ENCODE measurements at regions not wholly inside any gene's neighbourhood (a gene's known extent, or its start where the extent isn't known, plus 50 kb on each side); places are given as distances from the start of the nearest gene placed in this dataset.

DNA sequence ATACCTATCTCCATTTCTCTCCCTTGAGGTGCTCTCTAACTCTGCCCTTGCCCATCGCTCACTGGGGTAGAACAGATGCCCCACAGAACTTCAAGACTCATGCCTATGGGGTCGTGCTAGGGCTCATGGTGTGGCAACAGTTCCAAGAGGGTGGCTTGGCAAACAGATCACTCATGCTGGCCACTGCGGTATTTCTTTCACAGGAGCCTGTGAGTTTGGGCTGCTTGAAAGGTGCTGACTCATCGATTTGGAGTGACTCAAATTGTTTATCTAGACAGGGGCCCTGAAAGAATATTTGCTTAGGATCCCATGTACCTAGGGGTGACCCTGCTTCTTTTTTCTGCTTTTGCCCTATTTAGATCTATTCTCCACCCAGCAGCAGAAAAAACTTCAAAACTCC is 69.9 kb downstream of the IRX5 start:
- Histone ChIP-seq H3K27ac (ENCODE audit: low read length) (no peak overlapping the region), H3K4me1 (ENCODE audit: insufficient read depth, low read length) (no peaks in the 10 kb centered on the region), H3F3A (ENCODE audit: low read length, unreplicated experiment) (no peaks in the 10 kb centered on the region), H4K20me1 (ENCODE audit: low read length) (no peaks in the 10 kb centered on the region), H3K4me3 (ENCODE audit: low read length) (no peak overlapping the region), H3K36me3 (ENCODE audit: low read depth, low read length) (no peaks in the 10 kb centered on the region), H3K9ac (ENCODE audit: low read length) (no peak overlapping the region), H3K9me3 (ENCODE audit: low read length) (no peaks in the 10 kb centered on the region), H3K9me2 (replicated peaks; ENCODE audit: low read length) (no peaks in the 10 kb centered on the region), H3K27me3 (ENCODE audit: low read length) (no peaks in the 10 kb centered on the region), H3K79me2 (ENCODE audit: low read length) (no peaks in the 10 kb centered on the region), H3K4me2 (ENCODE audit: low read length) (no peak overlapping the region), H2AFZ (ENCODE audit: low read length) (no peak overlapping the region)
- ATAC-seq (no peak), DNase-seq (no peak)
- intact Hi-C loops (cut with micrococcal nuclease) = no loop called here
- CTCF ChIA-PET = no interaction called here
- POLR2A ChIA-PET (ENCODE audit: unreplicated experiment) = no interaction called here
- BruUV-seq (replicated peaks) = no TSS peak
- TF ChIP-seq EZH2 (IDR thresholded peaks at IDR 0.05; ENCODE audit: low read length, unreplicated experiment) (no peak), EZH2phosphoT487 (IDR thresholded peaks at IDR 0.05; ENCODE audit: borderline replicate concordance, low read length) (no peak)
- TF ChIP-seq, protein P1, sequence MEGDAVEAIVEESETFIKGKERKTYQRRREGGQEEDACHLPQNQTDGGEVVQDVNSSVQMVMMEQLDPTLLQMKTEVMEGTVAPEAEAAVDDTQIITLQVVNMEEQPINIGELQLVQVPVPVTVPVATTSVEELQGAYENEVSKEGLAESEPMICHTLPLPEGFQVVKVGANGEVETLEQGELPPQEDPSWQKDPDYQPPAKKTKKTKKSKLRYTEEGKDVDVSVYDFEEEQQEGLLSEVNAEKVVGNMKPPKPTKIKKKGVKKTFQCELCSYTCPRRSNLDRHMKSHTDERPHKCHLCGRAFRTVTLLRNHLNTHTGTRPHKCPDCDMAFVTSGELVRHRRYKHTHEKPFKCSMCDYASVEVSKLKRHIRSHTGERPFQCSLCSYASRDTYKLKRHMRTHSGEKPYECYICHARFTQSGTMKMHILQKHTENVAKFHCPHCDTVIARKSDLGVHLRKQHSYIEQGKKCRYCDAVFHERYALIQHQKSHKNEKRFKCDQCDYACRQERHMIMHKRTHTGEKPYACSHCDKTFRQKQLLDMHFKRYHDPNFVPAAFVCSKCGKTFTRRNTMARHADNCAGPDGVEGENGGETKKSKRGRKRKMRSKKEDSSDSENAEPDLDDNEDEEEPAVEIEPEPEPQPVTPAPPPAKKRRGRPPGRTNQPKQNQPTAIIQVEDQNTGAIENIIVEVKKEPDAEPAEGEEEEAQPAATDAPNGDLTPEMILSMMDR (conservative IDR thresholded peaks at IDR 0.05; ENCODE audit: low read depth, low read length) = no peak

DNA sequence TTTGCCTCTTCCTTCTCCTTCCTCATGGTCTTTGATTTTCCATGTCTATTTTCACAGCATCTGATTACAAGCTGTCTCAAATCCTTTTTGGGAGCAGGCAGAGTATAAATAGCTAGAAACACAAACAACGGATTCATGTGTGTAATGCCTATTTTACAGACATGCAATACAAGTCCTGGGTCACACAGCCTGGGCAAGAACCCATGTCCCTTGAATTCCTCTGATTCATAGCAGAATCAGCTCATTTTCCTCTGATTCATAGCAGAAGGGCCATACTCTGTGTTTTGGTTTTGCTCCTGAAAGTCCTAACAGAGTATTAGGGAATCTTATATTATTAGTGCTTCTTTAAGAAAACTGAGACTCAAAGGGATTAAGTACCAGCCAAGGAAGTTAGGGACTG is 71.3 kb downstream of the IRX5 start:
- Histone ChIP-seq H3K9me2 (replicated peaks; ENCODE audit: low read length) (no peaks in the 10 kb centered on the region), H2AFZ (ENCODE audit: low read length) (no peak overlapping the region), H3K79me2 (ENCODE audit: low read length) (no peaks in the 10 kb centered on the region), H3K9ac (ENCODE audit: low read length) (no peak overlapping the region), H4K20me1 (ENCODE audit: low read length) (no peaks in the 10 kb centered on the region), H3K9me3 (ENCODE audit: low read length) (no peaks in the 10 kb centered on the region), H3K4me1 (ENCODE audit: insufficient read depth, low read length) (no peaks in the 10 kb centered on the region), H3K27me3 (ENCODE audit: low read length) (no peaks in the 10 kb centered on the region), H3F3A (ENCODE audit: low read length, unreplicated experiment) (no peaks in the 10 kb centered on the region), H3K4me3 (ENCODE audit: low read length) (no peak overlapping the region), H3K27ac (ENCODE audit: low read length) (no peak overlapping the region), H3K36me3 (ENCODE audit: low read depth, low read length) (no peaks in the 10 kb centered on the region), H3K4me2 (ENCODE audit: low read length) (no peak overlapping the region)
- ChIA-PET CTCF (no interaction called here), POLR2A (ENCODE audit: unreplicated experiment) (no interaction called here)
- no peak for DNase-seq
- TF ChIP-seq EZH2 (IDR thresholded peaks at IDR 0.05; ENCODE audit: low read length, unreplicated experiment) (no peak), EZH2phosphoT487 (IDR thresholded peaks at IDR 0.05; ENCODE audit: borderline replicate concordance, low read length) (no peak)
- TF ChIP-seq, protein P1 (conservative IDR thresholded peaks at IDR 0.05; ENCODE audit: low read depth, low read length) = no peak
- BruUV-seq (replicated peaks) = no TSS peak
- ATAC-seq = no peak
- intact Hi-C loops (cut with micrococcal nuclease) = no loop called here

DNA sequence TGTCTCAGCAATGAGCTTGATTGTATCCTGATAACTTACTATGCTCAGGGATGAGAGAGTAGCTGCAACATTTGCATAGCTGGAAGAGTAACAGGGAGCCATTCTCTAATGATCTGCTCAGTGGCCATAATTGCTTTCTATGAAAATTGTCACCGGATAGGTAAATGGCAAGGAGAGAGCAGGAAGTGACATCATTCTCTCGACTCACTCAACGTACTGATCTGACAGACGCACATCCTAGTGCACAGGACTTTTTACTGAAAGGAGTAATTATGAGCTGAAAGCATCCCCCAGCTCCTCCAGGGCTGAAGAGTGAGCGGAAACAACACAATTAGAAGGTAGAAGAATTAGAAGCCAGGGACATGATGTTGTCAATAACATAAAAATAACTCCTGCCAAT is 71.8 kb downstream of the IRX5 start:
- Histone ChIP-seq H2AFZ (ENCODE audit: low read length) (no peak overlapping the region), H3F3A (ENCODE audit: low read length, unreplicated experiment) (no peaks in the 10 kb centered on the region), H3K4me2 (ENCODE audit: low read length) (no peak overlapping the region), H3K9me2 (replicated peaks; ENCODE audit: low read length) (no peaks in the 10 kb centered on the region), H3K27me3 (ENCODE audit: low read length) (no peaks in the 10 kb centered on the region), H3K79me2 (ENCODE audit: low read length) (no peaks in the 10 kb centered on the region), H3K9ac (ENCODE audit: low read length) (no peak overlapping the region), H3K4me3 (ENCODE audit: low read length) (no peak overlapping the region), H4K20me1 (ENCODE audit: low read length) (no peaks in the 10 kb centered on the region), H3K9me3 (ENCODE audit: low read length) (no peaks in the 10 kb centered on the region), H3K4me1 (ENCODE audit: insufficient read depth, low read length) (no peaks in the 10 kb centered on the region), H3K36me3 (ENCODE audit: low read depth, low read length) (no peaks in the 10 kb centered on the region), H3K27ac (ENCODE audit: low read length) (no peak overlapping the region)
- ATAC-seq = no peak
- intact Hi-C loops (cut with micrococcal nuclease) = no loop called here
- TF ChIP-seq EZH2phosphoT487 (IDR thresholded peaks at IDR 0.05; ENCODE audit: borderline replicate concordance, low read length) (no peak), EZH2 (IDR thresholded peaks at IDR 0.05; ENCODE audit: low read length, unreplicated experiment) (no peak)
- TF ChIP-seq, protein P1 (conservative IDR thresholded peaks at IDR 0.05; ENCODE audit: low read depth, low read length) = no peak
- POLR2A ChIA-PET (ENCODE audit: unreplicated experiment) = no interaction called here
- DNase-seq = no peak
- CTCF ChIA-PET = no interaction called here
- no TSS peak for BruUV-seq (replicated peaks)
